ENCODE measurements at regions not wholly inside any gene's neighbourhood (a gene's known extent, or its start where the extent isn't known, plus 50 kb on each side); places are given as distances from the start of the nearest gene placed in this dataset.

DNA sequence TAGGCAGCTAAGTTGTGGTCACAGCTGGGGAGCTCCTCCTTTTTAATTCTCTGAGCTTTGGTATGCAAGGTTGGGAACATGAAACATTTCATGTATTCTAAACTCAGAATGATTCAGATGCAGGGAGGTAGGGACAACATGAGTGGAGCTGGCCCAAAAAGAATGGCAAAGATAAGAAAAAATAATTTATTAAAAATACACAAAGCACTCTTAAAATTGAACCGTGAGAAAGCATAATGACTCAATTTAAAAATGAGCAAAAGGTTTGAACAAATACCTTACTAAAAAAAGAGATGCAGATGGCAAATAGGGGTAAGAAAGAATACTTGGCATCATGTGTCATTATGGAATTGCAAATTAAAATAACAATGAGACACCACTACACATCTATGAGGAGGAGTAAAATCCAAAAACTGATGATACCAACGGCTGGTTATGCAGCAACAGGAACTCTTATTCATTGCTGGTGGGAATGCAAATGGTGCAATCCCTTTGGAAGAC is 175.6 kb upstream of the IRX3 start:
- Mint-ChIP-seq H3K27ac (no peak overlapping the region), H3K27me3 (ENCODE audit: insufficient read depth, low read depth, poor library complexity) (peaks cover 2% of the 10 kb centered on the region), H3K9me3 (peaks cover 18% of the 10 kb centered on the region; the same call in 2 of the 3 replicates), H3K36me3 (ENCODE audit: low read depth) (peaks cover 6% of the 10 kb centered on the region), H3K4me1 (peaks cover 33% of the 10 kb centered on the region), H3K4me3 (no peak overlapping the region)
- Histone ChIP-seq H2AFZ (no peak overlapping the region), H3K4me3 (no peak overlapping the region), H4K20me1 (replicated peaks; ENCODE audit: insufficient read depth) (no peaks in the 10 kb centered on the region), H3K27me3 (ENCODE audit: insufficient read depth) (no peaks in the 10 kb centered on the region), H3K36me3 (ENCODE audit: insufficient read depth) (no peaks in the 10 kb centered on the region), H3K9me2 (ENCODE audit: insufficient read depth) (0 out of 2 replicates have a peak, but pooled peaks cover 3% of the 10 kb centered on the region), H3K4me2 (peak overlapping the region; percentile 51; the same call in 1 of the 2 replicates), H3K79me2 (replicated peaks; ENCODE audit: insufficient read depth) (no peaks in the 10 kb centered on the region), H3F3A (replicated peaks; ENCODE audit: low read depth) (no peaks in the 10 kb centered on the region), H3K4me1 (ENCODE audit: insufficient read depth) (peaks cover 35% of the 10 kb centered on the region), H3K27ac (ENCODE audit: low read depth) (no peak overlapping the region)
- TF ChIP-seq, protein P1, sequence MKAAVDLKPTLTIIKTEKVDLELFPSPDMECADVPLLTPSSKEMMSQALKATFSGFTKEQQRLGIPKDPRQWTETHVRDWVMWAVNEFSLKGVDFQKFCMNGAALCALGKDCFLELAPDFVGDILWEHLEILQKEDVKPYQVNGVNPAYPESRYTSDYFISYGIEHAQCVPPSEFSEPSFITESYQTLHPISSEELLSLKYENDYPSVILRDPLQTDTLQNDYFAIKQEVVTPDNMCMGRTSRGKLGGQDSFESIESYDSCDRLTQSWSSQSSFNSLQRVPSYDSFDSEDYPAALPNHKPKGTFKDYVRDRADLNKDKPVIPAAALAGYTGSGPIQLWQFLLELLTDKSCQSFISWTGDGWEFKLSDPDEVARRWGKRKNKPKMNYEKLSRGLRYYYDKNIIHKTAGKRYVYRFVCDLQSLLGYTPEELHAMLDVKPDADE (IDR thresholded peaks at IDR 0.05) = no peak
- TF ChIP-seq STAT1 (IDR thresholded peaks at IDR 0.05; ENCODE audit: unreplicated experiment) = no peak
- no peak for TF ChIP-seq CREB1 (CRISPR knock-in tag; IDR thresholded peaks at IDR 0.05; ENCODE audit: low read depth)
- TF ChIP-seq NANOG (IDR thresholded peaks at IDR 0.05; ENCODE audit: borderline replicate concordance) = no peak
- TF ChIP-seq JUNB (IDR thresholded peaks at IDR 0.05; ENCODE audit: unreplicated experiment) = no peak
- TF ChIP-seq, protein P2, sequence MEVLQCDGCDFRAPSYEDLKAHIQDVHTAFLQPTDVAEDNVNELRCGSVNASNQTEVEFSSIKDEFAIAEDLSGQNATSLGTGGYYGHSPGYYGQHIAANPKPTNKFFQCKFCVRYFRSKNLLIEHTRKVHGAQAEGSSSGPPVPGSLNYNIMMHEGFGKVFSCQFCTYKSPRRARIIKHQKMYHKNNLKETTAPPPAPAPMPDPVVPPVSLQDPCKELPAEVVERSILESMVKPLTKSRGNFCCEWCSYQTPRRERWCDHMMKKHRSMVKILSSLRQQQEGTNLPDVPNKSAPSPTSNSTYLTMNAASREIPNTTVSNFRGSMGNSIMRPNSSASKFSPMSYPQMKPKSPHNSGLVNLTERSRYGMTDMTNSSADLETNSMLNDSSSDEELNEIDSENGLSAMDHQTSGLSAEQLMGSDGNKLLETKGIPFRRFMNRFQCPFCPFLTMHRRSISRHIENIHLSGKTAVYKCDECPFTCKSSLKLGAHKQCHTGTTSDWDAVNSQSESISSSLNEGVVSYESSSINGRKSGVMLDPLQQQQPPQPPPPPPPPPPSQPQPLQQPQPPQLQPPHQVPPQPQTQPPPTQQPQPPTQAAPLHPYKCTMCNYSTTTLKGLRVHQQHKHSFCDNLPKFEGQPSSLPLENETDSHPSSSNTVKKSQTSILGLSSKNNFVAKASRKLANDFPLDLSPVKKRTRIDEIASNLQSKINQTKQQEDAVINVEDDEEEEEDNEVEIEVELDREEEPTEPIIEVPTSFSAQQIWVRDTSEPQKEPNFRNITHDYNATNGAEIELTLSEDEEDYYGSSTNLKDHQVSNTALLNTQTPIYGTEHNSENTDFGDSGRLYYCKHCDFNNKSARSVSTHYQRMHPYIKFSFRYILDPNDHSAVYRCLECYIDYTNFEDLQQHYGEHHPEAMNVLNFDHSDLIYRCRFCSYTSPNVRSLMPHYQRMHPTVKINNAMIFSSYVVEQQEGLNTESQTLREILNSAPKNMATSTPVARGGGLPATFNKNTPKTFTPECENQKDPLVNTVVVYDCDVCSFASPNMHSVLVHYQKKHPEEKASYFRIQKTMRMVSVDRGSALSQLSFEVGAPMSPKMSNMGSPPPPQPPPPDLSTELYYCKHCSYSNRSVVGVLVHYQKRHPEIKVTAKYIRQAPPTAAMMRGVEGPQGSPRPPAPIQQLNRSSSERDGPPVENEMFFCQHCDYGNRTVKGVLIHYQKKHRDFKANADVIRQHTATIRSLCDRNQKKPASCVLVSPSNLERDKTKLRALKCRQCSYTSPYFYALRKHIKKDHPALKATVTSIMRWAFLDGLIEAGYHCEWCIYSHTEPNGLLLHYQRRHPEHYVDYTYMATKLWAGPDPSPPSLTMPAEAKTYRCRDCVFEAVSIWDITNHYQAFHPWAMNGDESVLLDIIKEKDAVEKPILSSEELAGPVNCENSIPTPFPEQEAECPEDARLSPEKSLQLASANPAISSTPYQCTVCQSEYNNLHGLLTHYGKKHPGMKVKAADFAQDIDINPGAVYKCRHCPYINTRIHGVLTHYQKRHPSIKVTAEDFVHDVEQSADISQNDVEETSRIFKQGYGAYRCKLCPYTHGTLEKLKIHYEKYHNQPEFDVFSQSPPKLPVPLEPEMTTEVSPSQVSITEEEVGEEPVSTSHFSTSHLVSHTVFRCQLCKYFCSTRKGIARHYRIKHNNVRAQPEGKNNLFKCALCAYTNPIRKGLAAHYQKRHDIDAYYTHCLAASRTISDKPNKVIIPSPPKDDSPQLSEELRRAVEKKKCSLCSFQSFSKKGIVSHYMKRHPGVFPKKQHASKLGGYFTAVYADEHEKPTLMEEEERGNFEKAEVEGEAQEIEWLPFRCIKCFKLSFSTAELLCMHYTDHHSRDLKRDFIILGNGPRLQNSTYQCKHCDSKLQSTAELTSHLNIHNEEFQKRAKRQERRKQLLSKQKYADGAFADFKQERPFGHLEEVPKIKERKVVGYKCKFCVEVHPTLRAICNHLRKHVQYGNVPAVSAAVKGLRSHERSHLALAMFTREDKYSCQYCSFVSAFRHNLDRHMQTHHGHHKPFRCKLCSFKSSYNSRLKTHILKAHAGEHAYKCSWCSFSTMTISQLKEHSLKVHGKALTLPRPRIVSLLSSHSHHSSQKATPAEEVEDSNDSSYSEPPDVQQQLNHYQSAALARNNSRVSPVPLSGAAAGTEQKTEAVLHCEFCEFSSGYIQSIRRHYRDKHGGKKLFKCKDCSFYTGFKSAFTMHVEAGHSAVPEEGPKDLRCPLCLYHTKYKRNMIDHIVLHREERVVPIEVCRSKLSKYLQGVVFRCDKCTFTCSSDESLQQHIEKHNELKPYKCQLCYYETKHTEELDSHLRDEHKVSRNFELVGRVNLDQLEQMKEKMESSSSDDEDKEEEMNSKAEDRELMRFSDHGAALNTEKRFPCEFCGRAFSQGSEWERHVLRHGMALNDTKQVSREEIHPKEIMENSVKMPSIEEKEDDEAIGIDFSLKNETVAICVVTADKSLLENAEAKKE (CRISPR knock-in tag; IDR thresholded peaks at IDR 0.05) = no peak
- no peak for DNase-seq (ENCODE audit: low spot score)
- ATAC-seq = no peak
